IMR-90 (cell line): ENCODE measurements at regions not wholly inside any gene's neighbourhood (a gene's known extent, or its start where the extent isn't known, plus 50 kb on each side); places are given as distances from the start of the nearest gene placed in this dataset.

Experiments used
- ATAC-seq: fragments of 200-7000 bp; cut with Tn5 transposase; 2 replicates; pipeline ENCODE4 v1.9.1; 2020; ENCODE audit warnings: low read depth, mild to moderate bottlenecking, moderate library complexity
- BruUV-seq: library from RNA; stranded (reverse); fragments of 400-500 nt; replicated peaks from 2 replicates; lab custom pipeline; 2021; lab: Mats Ljungman, UMichigan
- CTCF ChIA-PET: fragments of 300-600 bp; formaldehyde crosslinking; extraction: SDS; loops from one replicate; lab custom pipeline; 2021; ENCODE audit warnings: antibody characterized with exemption; lab: Yijun Ruan, JAX
- POLR2A ChIA-PET: fragments of 300-600 bp; sonication (Branson Sonifier 250); formaldehyde crosslinking; loops from one replicate; lab custom pipeline; 2022; ENCODE audit warnings: antibody characterized with exemption; ENCODE audit not compliant: unreplicated experiment; lab: Charles Lee
- DNase-seq: peaks from one replicate; pipeline ENCODE4 v3.0.0; 2013
- H2AFZ ChIP-seq: replicated peaks from 2 replicates; pipeline ENCODE3; 2013; ENCODE audit warnings: low read length, mild to moderate bottlenecking; ENCODE audit not compliant: poor library complexity
- H2AK5ac ChIP-seq: 2 replicates; pipeline ENCODE4 v1.6.1; 2013; ENCODE audit warnings: low read depth, low read length, inconsistent platforms
- H2AK9ac ChIP-seq: replicated peaks from 2 replicates; pipeline ENCODE3; 2013; ENCODE audit warnings: mild to moderate bottlenecking, low read depth, low read length, moderate library complexity; ENCODE audit not compliant: poor library complexity
- H2BK120ac ChIP-seq: 2 replicates; pipeline ENCODE4 v1.6.1; 2013; ENCODE audit warnings: low read depth, low read length, inconsistent platforms
- H2BK15ac ChIP-seq: 3 replicates; pipeline ENCODE4 v1.6.1; 2013; ENCODE audit warnings: low read depth, low read length, inconsistent platforms
- H2BK20ac ChIP-seq: 2 replicates; pipeline ENCODE4 v1.6.1; 2013; ENCODE audit warnings: low read depth, mild to moderate bottlenecking, inconsistent platforms, low read length, moderate library complexity
- H2BK5ac ChIP-seq: 2 replicates; pipeline ENCODE4 v1.6.1; 2013; ENCODE audit warnings: mild to moderate bottlenecking, low read depth, low read length, inconsistent platforms; ENCODE audit not compliant: poor library complexity, severe bottlenecking
- H3K14ac ChIP-seq: replicated peaks from 2 replicates; pipeline ENCODE4 v1.6.1; 2013; ENCODE audit warnings: low read depth, low read length, inconsistent platforms
- H3K18ac ChIP-seq: 2 replicates; pipeline ENCODE4 v1.6.1; 2013; ENCODE audit warnings: low read depth, low read length, control low read depth
- H3K23ac ChIP-seq: 2 replicates; pipeline ENCODE4 v1.6.1; 2013; ENCODE audit warnings: low read depth, low read length, inconsistent platforms
- H3K27ac ChIP-seq: 2 replicates; pipeline ENCODE4 v1.5.1; 2013; ENCODE audit warnings: mild to moderate bottlenecking, control low read depth, low read length; ENCODE audit not compliant: insufficient read depth
- H3K27me3 ChIP-seq: 2 replicates; pipeline ENCODE4 v1.6.1; 2013; ENCODE audit warnings: low read length; ENCODE audit not compliant: control insufficient read depth, insufficient read depth
- H3K36me3 ChIP-seq: 2 replicates; pipeline ENCODE4 v1.6.1; 2013; ENCODE audit warnings: low read length, mixed read lengths; ENCODE audit not compliant: control insufficient read depth, insufficient read depth
- H3K4ac ChIP-seq: 2 replicates; pipeline ENCODE4 v1.6.1; 2013; ENCODE audit warnings: low read depth, low read length, inconsistent platforms
- H3K4me1 ChIP-seq: 2 replicates; pipeline ENCODE4 v1.6.1; 2013; ENCODE audit warnings: low read length, mixed read lengths; ENCODE audit not compliant: control insufficient read depth, insufficient read depth
- H3K4me2 ChIP-seq: 2 replicates; pipeline ENCODE4 v1.6.1; 2013; ENCODE audit warnings: low read depth, mild to moderate bottlenecking, control low read depth, low read length, moderate library complexity
- H3K4me3 ChIP-seq: 2 replicates; pipeline ENCODE4 v1.5.1; 2013; ENCODE audit warnings: low read depth, mild to moderate bottlenecking, control low read depth, low read length, moderate library complexity; ENCODE audit not compliant: insufficient read depth
- H3K56ac ChIP-seq: 2 replicates; pipeline ENCODE4 v1.6.1; 2013; ENCODE audit warnings: low read length, inconsistent platforms; ENCODE audit not compliant: insufficient read depth; ENCODE audit errors: extremely low read depth
- H3K79me1 ChIP-seq, 2 experiments: 2 replicates each; pipeline ENCODE4 v1.6.1; 2013; ENCODE audit warnings: low read length in 2 of 2, inconsistent platforms in 1 of 2, low read depth in 1 of 2
- H3K9ac ChIP-seq: 2 replicates; pipeline ENCODE4 v1.6.1; 2013; ENCODE audit warnings: low read depth, low read length, control low read depth
- H3K9me1 ChIP-seq: 2 replicates; pipeline ENCODE4 v1.6.1; 2013; ENCODE audit warnings: low read length, inconsistent platforms; ENCODE audit not compliant: insufficient read depth
- H3K9me3 ChIP-seq: 2 replicates; pipeline ENCODE4 v1.6.1; 2013; ENCODE audit warnings: low read length; ENCODE audit not compliant: control insufficient read depth, insufficient read depth
- H4K20me1 ChIP-seq: 2 replicates; pipeline ENCODE4 v1.6.1; 2013; ENCODE audit warnings: low read length, inconsistent platforms; ENCODE audit not compliant: insufficient read depth
- H4K5ac ChIP-seq: 2 replicates; pipeline ENCODE4 v1.6.1; 2013; ENCODE audit warnings: mild to moderate bottlenecking, low read depth, low read length, control low read depth
- H4K8ac ChIP-seq, 2 experiments: 2 replicates each; pipeline ENCODE4 v1.6.1; 2013; ENCODE audit warnings: low read depth in 2 of 2, low read length in 2 of 2, control low read depth in 1 of 2, inconsistent platforms in 1 of 2
- H4K91ac ChIP-seq: 2 replicates; pipeline ENCODE4 v1.6.1; 2013; ENCODE audit warnings: low read depth, low read length, inconsistent platforms; ENCODE audit not compliant: insufficient read depth
- CHD1 ChIP-seq: IDR thresholded peaks from 2 replicates; pipeline ENCODE4 v1.6.1; 2012; ENCODE audit warnings: low read depth, low read length, improper control_type of control experiment
- MAFK ChIP-seq: IDR thresholded peaks from 2 replicates; pipeline ENCODE4 v1.6.1; 2012; ENCODE audit warnings: low read depth, low read length, improper control_type of control experiment
- MXI1 ChIP-seq: IDR thresholded peaks from 2 replicates; pipeline ENCODE4 v1.6.1; 2012; ENCODE audit warnings: low read depth, mild to moderate bottlenecking, low read length, moderate library complexity, borderline replicate concordance
- POLR2A ChIP-seq: IDR thresholded peaks from 2 replicates; pipeline ENCODE4 v1.6.1; 2012; ENCODE audit warnings: mild to moderate bottlenecking, low read depth, low read length
- RFX5 ChIP-seq: IDR thresholded peaks from 2 replicates; pipeline ENCODE4 v1.8.0; 2012; ENCODE audit warnings: low read depth, mild to moderate bottlenecking, low read length, moderate library complexity
- SMC3 ChIP-seq: fragments of 150-350 bp; IDR thresholded peaks from 2 replicates; pipeline ENCODE4 v1.6.1; 2016; ENCODE audit warnings: low read depth, mild to moderate bottlenecking, antibody characterized with exemption, low read length, moderate library complexity
- USF2 ChIP-seq: fragments of 150-350 bp; IDR thresholded peaks from 2 replicates; pipeline ENCODE4 v1.6.1; 2017; ENCODE audit warnings: mild to moderate bottlenecking, antibody characterized with exemption, low read length, low read depth
- dilution Hi-C: fragments of 300-500 bp; cut with HindIII; formaldehyde crosslinking; loops from one replicate; pipeline ENCODE4 v1.14.3; 2018; ENCODE audit warnings: low sequenced_read_pairs; ENCODE audit not compliant: unreplicated experiment
- in situ Hi-C: fragments of 300-500 bp; cut with MboI; formaldehyde crosslinking; loops from 3 replicates; pipeline ENCODE4 v1.14.3; 2019; ENCODE audit warnings: low sequenced_read_pairs, inconsistent platforms, mixed read lengths
- intact Hi-C: fragments of 100-400 bp; cut with micrococcal nuclease; formaldehyde crosslinking; loops from 2 replicates; pipeline ENCODE4 v1.10.0; 2022

GRCh38 chr18:4536447-4536846 is 81.3 kb upstream of the DLGAP1 start:
- H3K36me3 ChIP-seq: no peaks in the 10 kb centered on the region
- TF ChIP-seq MXI1 (no peak), USF2 (no peak), POLR2A (no peak), RFX5 (no peak), MAFK (no peak), CHD1 (no peak), SMC3 (no peak)
- ATAC-seq (no peak), DNase-seq (no peak)
- H3K23ac ChIP-seq: no peak overlapping the region
- H3K18ac ChIP-seq: no peak overlapping the region
- in situ Hi-C loops (no loop called here), dilution Hi-C loops (no loop called here), intact Hi-C loops (no loop called here)
- H2BK15ac ChIP-seq: no peak overlapping the region
- H3K9me1 ChIP-seq: no peaks in the 10 kb centered on the region
- no peak overlapping the region for H3K14ac ChIP-seq
- H3K79me1 ChIP-seq: no peaks in the 10 kb centered on the region
- no peak overlapping the region for H2BK5ac ChIP-seq
- CTCF ChIA-PET: no interaction called here
- H3K9ac ChIP-seq: no peak overlapping the region
- no peak overlapping the region for H2AFZ ChIP-seq
- H2AK5ac ChIP-seq: no peak overlapping the region
- no peaks in the 10 kb centered on the region for H3K27me3 ChIP-seq
- peaks cover 18% of the 10 kb centered on the region for H3K9me3 ChIP-seq
- no peak overlapping the region for H2BK120ac ChIP-seq
- no peak overlapping the region for H4K91ac ChIP-seq
- POLR2A ChIA-PET: no interaction called here
- H3K4me1 ChIP-seq: no peaks in the 10 kb centered on the region
- no peak overlapping the region for H3K4ac ChIP-seq
- no peak overlapping the region for H3K4me3 ChIP-seq
- no peak overlapping the region for H3K4me2 ChIP-seq
- no peak overlapping the region for H2AK9ac ChIP-seq
- H4K5ac ChIP-seq: no peak overlapping the region
- no peaks in the 10 kb centered on the region for H4K20me1 ChIP-seq
- no peak overlapping the region for H2BK20ac ChIP-seq
- BruUV-seq: no TSS peak
- no peak overlapping the region for H4K8ac ChIP-seq
- no peak overlapping the region for H3K56ac ChIP-seq
- H3K27ac ChIP-seq: no peak overlapping the region
